GM18505 (cell line): ENCODE measurements at regions not wholly inside any gene's neighbourhood (a gene's known extent, or its start where the extent isn't known, plus 50 kb on each side); places are given as distances from the start of the nearest gene placed in this dataset.
A peak's percentile ranks its signal among the peaks of the same experiment; 100 is the strongest.
"Not testable (repeated sequence)": the region's sequence is repeated elsewhere in the genome, so short reads cannot be mapped to it uniquely, and the experiment has no call there.

Experiments used
- ATAC-seq: cut with Tn5 transposase; IDR thresholded peaks from one replicate; pipeline ENCODE4 v1.9.1; 2021; ENCODE audit not compliant: unreplicated experiment
- POLR2A ChIP-seq: IDR thresholded peaks from 4 replicates; pipeline ENCODE4 v1.6.1; 2011; ENCODE audit warnings: borderline replicate concordance; ENCODE audit not compliant: insufficient read depth, insufficient read length; ENCODE audit errors: extremely low read depth

DNA sequence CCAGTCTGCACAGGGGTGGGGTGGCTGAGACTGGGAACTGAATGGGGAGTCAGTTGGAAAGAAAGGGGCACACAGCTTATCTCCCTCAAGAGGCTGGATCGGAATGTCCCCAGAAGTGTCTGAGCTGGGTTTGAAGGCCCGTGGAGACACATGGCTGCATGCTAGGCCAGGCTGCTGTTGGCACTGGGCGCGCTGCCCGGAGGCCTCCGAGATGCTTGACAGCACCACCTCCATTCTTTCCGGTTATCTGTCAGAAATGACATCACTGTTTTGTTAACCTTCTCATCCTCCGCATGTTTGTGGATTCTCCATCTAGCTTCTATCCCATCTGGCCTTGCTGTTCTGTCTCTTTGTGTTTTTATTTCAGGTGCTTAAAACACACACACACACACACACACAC lies 85.5 kb downstream of the APIP start:
- no peak for TF ChIP-seq POLR2A
- ATAC-seq = no peak

DNA sequence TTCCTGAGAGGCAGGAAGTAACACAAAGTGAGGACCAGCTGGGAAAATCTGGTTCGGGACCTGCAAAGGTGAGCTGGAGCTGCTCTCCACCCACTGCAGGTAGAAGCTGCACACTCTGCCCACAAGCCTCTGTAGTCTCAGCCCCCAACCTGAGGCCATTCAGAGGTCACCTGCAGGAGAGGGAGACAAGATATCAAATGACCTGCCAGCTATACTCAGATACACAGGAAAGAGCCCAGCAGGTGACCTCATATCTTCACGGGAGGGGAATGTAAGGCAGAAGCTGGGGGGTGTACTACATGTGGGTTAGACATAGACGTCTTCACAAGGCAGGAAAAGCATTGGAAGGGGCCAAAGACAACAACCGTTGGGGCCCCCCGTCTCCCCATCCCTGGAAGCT lies 86.1 kb downstream of the APIP start:
- no peak for TF ChIP-seq POLR2A
- no peak for ATAC-seq

DNA sequence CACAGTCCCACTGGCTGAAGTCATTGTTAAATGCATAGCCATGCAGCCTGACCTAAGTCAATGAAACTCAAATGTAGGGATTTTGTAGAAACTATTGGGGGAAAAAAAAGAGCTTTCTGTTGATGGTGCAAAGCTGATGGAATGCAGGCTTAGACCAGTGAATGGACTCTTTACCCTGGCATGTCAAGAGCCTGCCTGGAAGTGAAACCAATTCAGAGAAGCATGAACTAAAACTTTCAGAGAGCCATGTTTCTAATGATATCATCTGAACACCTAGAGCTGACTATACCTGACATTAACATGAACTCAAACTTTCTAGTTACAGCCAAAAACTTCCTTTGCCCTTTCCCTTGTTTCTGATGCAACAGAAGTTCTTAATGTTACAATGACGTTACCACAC lies 89.0 kb downstream of the APIP start:
- TF ChIP-seq POLR2A = no peak
- ATAC-seq = peak; percentile 76

DNA sequence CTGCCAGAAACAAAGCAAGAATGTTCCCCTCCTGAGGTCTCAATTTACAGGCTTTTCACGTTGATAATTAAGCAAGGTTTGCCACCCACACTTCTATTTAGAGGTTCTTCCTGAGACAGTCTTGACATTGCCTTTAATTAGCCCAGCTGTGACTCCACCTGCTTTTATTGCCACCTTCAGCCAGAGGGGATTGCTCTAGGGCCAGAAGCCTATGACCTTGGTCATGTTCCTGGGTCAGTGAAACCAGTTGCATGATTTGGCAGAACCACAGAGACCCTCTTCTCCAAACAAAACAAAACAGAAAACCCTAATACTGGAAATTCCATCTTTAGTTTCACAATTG lies 89.8 kb downstream of the APIP start:
- no peak for ATAC-seq

DNA sequence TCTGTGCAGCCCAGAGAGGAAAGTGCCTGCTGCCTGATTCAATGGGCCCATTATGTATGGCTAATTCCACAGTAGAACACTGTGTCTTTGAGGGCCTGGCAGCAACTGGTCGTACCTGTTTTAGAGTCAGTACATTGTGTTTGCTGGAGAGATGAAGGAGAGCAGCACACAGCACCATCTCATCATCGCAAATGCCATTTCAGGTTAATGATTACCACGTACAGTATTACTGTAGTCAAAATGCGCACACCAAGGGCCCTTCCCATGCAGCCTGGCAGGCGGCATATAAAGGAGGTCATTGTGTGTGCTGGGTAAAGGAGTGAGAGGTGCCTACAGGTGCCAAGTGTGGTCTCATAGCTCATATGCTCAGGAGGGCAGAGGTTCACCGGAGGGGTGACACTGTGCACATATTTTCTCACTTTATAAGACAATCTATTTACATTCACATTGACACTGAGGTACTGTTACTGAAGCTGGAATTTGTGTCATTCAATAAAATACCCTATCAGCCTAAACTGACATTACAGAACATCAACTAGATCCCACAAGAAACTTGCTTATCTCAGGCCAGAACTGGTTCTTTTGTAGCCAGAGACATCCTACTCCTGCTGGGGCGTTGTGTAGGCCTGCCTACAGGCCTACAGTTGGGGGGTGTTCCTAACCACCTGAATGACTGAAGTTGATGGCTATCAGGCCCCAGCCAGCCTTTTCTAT lies 90.4 kb downstream of the APIP start:
- no peak for ATAC-seq
- no peak for TF ChIP-seq POLR2A

More for the DNA sequence above, 89.8 kb downstream of the APIP start:
- no peak for TF ChIP-seq POLR2A

DNA sequence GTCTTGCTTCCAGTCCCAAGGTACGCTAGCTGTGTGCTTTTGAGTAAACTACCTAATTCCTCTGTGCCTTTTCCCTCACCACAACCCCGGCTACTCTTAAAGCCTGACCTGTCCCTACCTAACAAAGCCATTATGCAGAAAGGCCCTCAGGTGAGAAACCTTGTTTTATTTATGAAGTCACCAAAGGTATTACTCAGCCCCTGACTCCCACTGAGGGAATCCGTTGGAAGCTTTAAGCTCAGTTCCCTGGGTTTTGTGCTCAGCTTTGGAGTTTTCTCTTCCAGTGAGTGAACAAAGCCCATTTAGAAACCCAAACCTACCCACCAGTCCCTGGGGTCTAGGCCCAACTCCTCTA lies 90.9 kb downstream of the APIP start:
- no peak for TF ChIP-seq POLR2A
- no peak for ATAC-seq

DNA sequence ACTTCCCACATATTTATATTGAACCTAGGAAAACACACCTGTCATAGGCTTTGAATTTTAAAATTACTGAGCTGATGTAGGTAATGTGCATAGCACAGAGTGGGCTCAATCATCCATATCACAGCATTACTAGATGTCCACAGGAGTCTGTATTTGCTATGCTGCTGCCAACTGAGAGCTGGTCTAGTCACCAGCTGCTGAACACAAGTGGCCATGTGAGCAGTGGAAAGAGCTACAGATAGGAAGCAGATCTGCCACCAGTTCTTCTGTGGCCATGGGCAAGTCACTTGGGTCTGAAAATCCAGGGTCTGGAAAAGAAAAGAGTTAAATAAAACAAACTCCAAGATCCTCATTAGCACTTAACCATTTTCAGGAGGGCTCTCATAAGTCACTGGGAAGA lies 91.8 kb downstream of the APIP start:
- no peak for TF ChIP-seq POLR2A
- ATAC-seq = no peak

DNA sequence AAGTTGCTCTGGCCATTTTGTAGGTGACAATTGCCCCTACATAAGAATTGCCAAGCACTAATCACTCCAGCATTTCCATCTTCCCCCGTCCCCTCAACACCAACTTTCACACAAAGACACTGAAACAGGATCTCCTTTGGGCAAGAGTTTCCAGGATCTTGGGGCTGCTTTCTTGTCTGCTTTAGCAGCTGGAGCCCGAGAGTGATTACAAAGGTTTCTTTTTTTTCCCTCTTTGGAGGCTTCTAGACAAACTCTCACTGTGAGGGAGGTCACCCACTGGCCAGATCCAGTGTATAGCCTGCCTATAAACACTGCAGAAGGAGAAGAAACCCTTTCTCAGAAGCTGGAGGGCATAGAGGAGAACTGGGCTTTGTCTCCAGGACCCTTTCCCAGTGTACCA lies 92.5 kb downstream of the APIP start:
- no peak for ATAC-seq
- TF ChIP-seq POLR2A = no peak

DNA sequence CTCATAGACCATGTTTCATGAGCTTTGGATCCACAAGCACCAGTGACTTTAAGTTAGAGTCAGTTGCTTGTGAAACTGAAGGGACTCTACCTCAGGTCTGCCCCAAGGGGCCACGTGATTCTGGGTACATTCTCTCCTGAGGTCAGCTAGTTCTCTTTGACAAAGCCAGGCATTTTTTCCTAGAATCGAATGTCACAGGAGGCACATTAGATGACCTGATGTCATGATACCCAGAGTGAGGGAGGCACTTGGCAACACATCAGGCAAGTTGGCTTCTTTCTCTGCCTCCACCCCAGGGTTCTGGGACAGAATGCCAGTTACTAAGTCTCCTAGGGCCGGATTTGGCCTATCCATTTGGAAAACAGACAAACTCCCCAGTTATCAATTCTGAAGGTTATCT lies 93.0 kb downstream of the APIP start:
- no peak for ATAC-seq

DNA sequence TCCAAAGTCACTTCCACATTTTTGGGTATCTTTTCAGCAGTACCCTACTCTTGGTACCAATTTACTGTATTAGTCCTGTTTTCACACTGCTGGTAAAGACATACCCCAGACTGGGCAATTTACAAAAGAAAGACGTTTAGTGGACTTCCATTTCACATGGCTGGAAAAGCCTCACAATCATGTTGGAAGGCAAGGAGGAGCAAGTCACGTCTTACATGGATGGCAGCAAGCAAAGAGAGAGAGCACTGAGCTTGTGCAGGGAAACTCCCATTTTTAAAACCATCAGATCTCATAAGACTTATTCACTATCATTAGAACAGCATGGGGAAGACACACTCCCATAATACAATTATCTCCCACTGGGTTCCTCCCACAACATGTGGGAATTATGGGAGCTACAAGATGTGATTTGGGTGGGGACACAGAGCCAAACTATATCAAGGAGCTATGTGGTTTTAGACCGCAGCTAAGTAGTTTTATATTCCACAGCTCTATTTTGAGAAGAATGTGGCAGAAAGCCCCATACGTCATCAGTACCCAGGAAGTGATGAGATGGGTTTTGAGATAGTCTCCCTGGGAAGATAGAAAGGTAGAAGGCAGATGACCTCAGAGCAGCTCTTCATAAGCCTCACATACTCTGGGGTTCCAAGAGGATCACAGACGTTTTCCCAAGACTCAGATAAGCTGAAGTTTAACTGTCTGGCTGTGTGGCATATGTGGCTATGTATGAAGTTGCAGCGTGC lies 96.3 kb downstream of the APIP start:
- no peak for TF ChIP-seq POLR2A

More for the DNA sequence above, 93.0 kb downstream of the APIP start:
- no peak for TF ChIP-seq POLR2A

DNA sequence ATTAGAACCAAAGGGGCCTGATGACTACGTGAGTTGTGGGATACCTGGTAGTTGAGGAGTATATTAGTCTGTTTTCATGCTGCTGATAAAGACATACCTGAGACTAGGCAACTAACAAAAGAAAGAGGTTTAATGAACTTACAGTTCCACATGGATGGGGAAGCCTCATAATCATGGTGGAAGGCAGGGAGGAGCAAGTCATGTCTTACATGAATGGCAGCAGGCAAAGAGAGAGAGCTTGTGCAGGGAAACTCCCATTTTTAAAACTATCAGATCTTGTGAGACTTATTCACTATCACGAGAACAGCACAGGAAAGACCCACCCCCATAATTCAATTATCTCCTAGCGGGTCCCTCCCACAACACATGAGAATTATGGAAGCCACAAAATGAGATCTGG lies 98.4 kb downstream of the APIP start:
- not testable (repeated sequence) for ATAC-seq

More for the DNA sequence above, 96.3 kb downstream of the APIP start:
- no peak for ATAC-seq

DNA sequence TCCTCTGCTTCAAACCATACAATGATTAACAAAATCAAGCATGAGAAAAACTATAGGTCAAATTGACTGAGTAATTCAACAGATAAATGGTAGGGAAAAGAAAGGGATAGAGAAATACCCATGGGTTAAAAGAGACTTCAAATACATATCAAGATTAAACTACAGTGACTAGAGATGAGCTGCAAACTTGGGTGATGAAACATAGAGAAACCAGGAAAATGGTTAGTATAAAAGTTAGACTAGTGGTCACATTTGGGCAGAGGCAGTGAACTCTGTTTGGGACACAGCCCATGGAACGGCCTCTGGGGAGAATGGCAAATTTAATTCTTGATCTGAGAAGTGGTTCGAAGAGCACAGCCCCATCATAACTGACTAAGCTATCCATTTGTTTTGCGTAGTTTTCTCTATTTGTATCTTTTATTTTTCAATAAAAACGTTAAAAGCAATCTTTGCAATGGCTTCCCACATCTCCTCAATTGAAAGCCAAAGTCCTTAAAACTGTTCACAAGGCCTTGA lies 99.4 kb downstream of the APIP start:
- ATAC-seq = no peak
- TF ChIP-seq POLR2A = no peak

DNA sequence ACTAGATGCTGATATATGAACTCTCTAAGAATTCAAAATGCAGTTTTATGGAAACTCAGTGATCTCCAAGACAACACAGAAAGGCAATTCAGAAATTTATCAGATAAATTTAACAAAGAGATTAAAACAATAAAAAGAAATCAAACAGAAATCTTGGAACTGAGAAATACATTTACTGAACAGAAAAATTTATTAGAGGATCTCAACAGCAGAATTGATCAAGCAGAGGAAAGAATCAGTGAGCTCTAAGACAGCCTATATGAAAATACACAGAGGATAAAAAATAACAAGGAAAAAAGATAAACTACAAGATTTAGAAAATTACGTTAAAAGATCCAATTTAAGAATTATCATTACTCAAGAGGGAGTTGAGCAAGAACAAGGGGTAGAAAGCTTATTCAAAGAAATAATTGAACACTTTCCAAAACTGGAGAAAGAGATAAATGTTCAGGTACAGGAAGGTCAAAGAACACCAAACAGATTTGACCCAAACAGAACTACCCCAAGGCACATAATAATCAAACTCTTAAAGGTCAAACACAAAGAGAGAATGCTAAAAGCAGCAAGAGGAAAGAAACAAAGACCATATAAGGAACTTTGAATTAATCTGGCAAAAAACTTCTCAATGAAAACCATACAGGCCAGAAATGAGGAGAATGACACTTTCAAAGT lies 103.1 kb downstream of the APIP start:
- no peak for TF ChIP-seq POLR2A
- no peak for ATAC-seq

DNA sequence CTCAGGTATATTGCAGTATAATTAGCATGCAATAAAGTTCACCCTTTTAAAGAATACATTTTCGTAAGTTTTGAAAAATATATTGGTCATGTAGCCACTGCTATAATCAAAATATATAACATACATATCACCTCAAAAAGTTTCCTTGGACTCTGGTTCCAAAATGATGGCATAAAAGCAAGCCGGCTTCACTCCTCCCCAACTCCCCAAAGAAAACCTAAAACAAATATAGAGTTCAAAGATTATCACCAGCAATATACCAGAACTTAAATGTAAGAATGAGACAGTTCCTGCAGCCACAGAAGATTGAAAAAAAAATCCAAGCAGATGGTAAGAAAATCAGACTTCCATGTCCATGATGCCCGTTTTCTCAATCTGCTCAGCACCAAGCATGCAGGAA lies 104.3 kb downstream of the APIP start:
- no peak for TF ChIP-seq POLR2A
- ATAC-seq = no peak
